SU-DHL-6 (cell line): ENCODE measurements at regions not wholly inside any gene's neighbourhood (a gene's known extent, or its start where the extent isn't known, plus 50 kb on each side); places are given as distances from the start of the nearest gene placed in this dataset.

Experiments
- H2AFZ ChIP-seq: fragments of 200-600 bp; sonication (generic); 2 replicates; pipeline ENCODE4 v1.6.1; 2014; ENCODE audit warnings: low read depth, mild to moderate bottlenecking, moderate library complexity, mixed read lengths, antibody characterized with exemption, low read length; ENCODE audit not compliant: severe bottlenecking
- H3F3A ChIP-seq: fragments of 200-600 bp; shearing (Covaris generic); 2 replicates; pipeline ENCODE4 v1.6.0; 2016; ENCODE audit warnings: antibody characterized with exemption, mild to moderate bottlenecking; ENCODE audit not compliant: insufficient read depth
- H3K27ac ChIP-seq: fragments of 200-600 bp; sonication (generic); 2 replicates; pipeline ENCODE4 v1.5.1; 2016; ENCODE audit warnings: low read depth, mild to moderate bottlenecking, low read length, moderate library complexity, mixed read lengths
- H3K27me3 ChIP-seq: fragments of 200-600 bp; sonication (generic), shearing (Covaris generic); 2 replicates; pipeline ENCODE4 v1.6.0; 2014; ENCODE audit warnings: mild to moderate bottlenecking, low read length
- H3K36me3 ChIP-seq: fragments of 200-600 bp; sonication (generic); 2 replicates; pipeline ENCODE4 v1.6.1; 2014; ENCODE audit warnings: mild to moderate bottlenecking, low read length, mixed read lengths
- H3K4me2 ChIP-seq: fragments of 300-600, 200-600 bp; shearing (Covaris generic), sonication (generic); 2 replicates; pipeline ENCODE4 v1.6.0; 2014; ENCODE audit warnings: low read length, low read depth, mild to moderate bottlenecking; ENCODE audit not compliant: poor library complexity, severe bottlenecking
- H3K4me3 ChIP-seq: fragments of 200-600 bp; sonication (generic); 2 replicates; pipeline ENCODE4 v1.5.1; 2014; ENCODE audit warnings: antibody characterized with exemption, low read length, mild to moderate bottlenecking, mixed read lengths; ENCODE audit not compliant: insufficient read depth, poor library complexity, severe bottlenecking
- H3K79me2 ChIP-seq: fragments of 200-600 bp; sonication (generic); 2 replicates; pipeline ENCODE4 v1.6.1; 2014; ENCODE audit warnings: mild to moderate bottlenecking, low read length, moderate library complexity; ENCODE audit not compliant: insufficient read depth
- H3K9ac ChIP-seq: fragments of 200-600 bp; sonication (generic); 2 replicates; pipeline ENCODE4 v1.7.0; 2014; ENCODE audit warnings: mild to moderate bottlenecking, low read length
- H3K9me2 ChIP-seq: fragments of 200-600 bp; sonication (generic); replicated peaks from 2 replicates; pipeline ENCODE4 v1.6.1; 2014; ENCODE audit warnings: low read length; ENCODE audit not compliant: insufficient read depth
- H3K9me3 ChIP-seq: fragments of 200-600 bp; sonication (generic); 2 replicates; pipeline ENCODE4 v1.6.1; 2014; ENCODE audit warnings: low read length, mixed read lengths; ENCODE audit not compliant: insufficient read depth
- H4K20me1 ChIP-seq: fragments of 200-600 bp; sonication (generic); 2 replicates; pipeline ENCODE4 v1.6.1; 2014; ENCODE audit warnings: low read depth, mild to moderate bottlenecking, antibody characterized with exemption, low read length, moderate library complexity, mixed read lengths
- CTCF ChIP-seq: fragments of 200-600 bp; sonication (generic); IDR thresholded peaks from one replicate; pipeline ENCODE4 v1.5.1; 2017; ENCODE audit warnings: antibody characterized with exemption, mild to moderate bottlenecking, low read length, moderate library complexity; ENCODE audit not compliant: insufficient read depth, poor library complexity, severe bottlenecking
- EZH2phosphoT487 ChIP-seq: fragments of 200-600 bp; sonication (generic), shearing (Covaris generic); conservative IDR thresholded peaks from 2 replicates; pipeline ENCODE4 v1.6.1; 2018; ENCODE audit warnings: mild to moderate bottlenecking, antibody characterized with exemption, low read length, moderate library complexity, mixed read lengths

DNA sequence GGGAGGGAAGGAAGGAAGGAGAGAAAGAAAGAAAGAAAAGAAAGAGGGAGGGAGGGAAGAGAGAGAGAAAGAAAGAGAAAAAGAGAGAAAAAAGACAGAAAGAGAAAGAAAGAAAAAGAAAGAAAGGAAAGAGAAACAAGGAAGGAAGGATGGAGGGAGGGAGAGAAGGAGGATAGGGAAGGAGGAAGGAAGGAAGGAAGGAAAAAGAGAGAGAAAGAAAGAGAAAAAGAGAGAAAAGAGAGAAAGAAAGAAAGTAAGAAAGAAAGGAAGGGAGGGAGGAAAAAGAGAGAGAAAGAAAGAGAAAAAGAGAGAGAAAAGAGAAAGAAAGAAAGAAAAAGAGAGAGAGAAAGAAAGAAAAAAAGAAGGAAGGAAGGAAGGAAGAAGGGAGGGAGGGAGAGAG is 105.8 kb upstream of the RBPJ start:
- H3K9me3 ChIP-seq, result no peaks in the 10 kb centered on the region

DNA sequence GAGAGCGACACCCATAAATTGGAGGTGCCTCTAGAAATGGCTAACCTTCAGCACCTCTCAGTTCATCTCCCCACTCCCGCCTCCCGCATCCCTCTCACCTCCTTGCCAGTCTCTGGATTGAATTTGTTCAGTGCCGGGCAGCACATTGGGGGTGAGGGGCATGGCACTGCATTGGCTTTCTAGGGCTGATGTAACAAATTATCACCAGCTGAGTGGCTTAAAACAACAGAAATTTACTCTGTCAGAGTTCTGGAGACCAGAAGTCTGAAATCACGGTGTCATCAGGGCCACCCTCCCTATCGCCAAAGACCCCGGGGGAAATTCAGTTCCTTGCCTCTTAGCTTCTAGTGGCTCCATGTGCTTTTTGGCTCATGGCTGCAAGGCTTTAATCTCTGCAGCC is 105.1 kb upstream of the RBPJ start:
- Histone ChIP-seq H3K36me3 (no peaks in the 10 kb centered on the region), H3K9ac (no peak overlapping the region), H3K9me2 (no peaks in the 10 kb centered on the region), H2AFZ (no peak overlapping the region), H4K20me1 (no peaks in the 10 kb centered on the region), H3K27ac (no peak overlapping the region), H3K4me3 (no peak overlapping the region), H3K4me2 (no peak overlapping the region), H3K27me3 (no peaks in the 10 kb centered on the region), H3F3A (no peaks in the 10 kb centered on the region), H3K9me3 (no peaks in the 10 kb centered on the region), H3K79me2 (no peaks in the 10 kb centered on the region)
- no peak for TF ChIP-seq CTCF
- TF ChIP-seq EZH2phosphoT487, result no peak

More for the DNA sequence above, 105.8 kb upstream of the RBPJ start:
- H3K4me3 ChIP-seq, result no peak overlapping the region
- H3F3A ChIP-seq, result no peaks in the 10 kb centered on the region
- H3K9ac ChIP-seq, result no peak overlapping the region
- no peak overlapping the region for H3K27ac ChIP-seq
- TF ChIP-seq EZH2phosphoT487 (no peak), CTCF (no peak)
- no peaks in the 10 kb centered on the region for H3K36me3 ChIP-seq
- H4K20me1 ChIP-seq, result no peaks in the 10 kb centered on the region
- no peak overlapping the region for H3K4me2 ChIP-seq
- no peaks in the 10 kb centered on the region for H3K27me3 ChIP-seq
- no peak overlapping the region for H2AFZ ChIP-seq
- H3K9me2 ChIP-seq, result no peaks in the 10 kb centered on the region
- no peaks in the 10 kb centered on the region for H3K79me2 ChIP-seq

DNA sequence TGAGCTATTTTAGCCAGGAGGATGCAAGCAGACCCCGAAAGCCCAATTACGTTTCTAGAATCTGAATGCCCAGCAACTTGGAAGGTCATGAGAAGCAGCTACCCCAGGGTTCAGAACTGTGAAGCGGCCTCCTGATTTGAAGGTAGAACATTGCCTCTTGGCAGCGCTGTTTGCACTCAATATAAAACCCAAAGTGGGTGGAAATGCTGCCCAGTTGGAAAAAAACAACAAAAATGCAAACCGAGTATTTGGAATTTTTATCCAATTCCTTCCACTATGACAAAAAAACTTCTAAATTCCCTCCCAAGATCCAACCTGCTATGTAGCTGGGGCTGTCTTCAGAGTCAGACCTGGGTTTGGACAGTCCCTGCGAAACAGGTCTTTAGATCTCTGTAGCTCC is 103.3 kb upstream of the RBPJ start:
- Histone ChIP-seq H3K27ac (no peak overlapping the region), H3K79me2 (no peaks in the 10 kb centered on the region), H3F3A (no peaks in the 10 kb centered on the region), H3K36me3 (no peaks in the 10 kb centered on the region), H3K9ac (no peak overlapping the region), H3K9me2 (no peaks in the 10 kb centered on the region), H3K4me3 (no peak overlapping the region), H3K27me3 (no peaks in the 10 kb centered on the region), H3K9me3 (no peaks in the 10 kb centered on the region), H3K4me2 (no peak overlapping the region), H4K20me1 (no peaks in the 10 kb centered on the region), H2AFZ (no peak overlapping the region)
- TF ChIP-seq CTCF (no peak), EZH2phosphoT487 (no peak)
